Endodermal cell (in vitro differentiated cells): ENCODE measurements at regions not wholly inside any gene's neighbourhood (a gene's known extent, or its start where the extent isn't known, plus 50 kb on each side); places are given as distances from the start of the nearest gene placed in this dataset.
A peak's percentile ranks its signal among the peaks of the same experiment; 100 is the strongest.

Experiments
- DNase-seq: peaks from one replicate; pipeline ENCODE4 v3.0.0-alpha.2; 2017
- H3K27ac ChIP-seq: 2 replicates; pipeline ENCODE4 v1.5.1; 2013; ENCODE audit warnings: mild to moderate bottlenecking, low read depth, low read length, moderate library complexity
- H3K27me3 ChIP-seq: 2 replicates; pipeline ENCODE4 v1.6.1; 2013; ENCODE audit warnings: mild to moderate bottlenecking, low read length, moderate library complexity; ENCODE audit not compliant: insufficient read depth, control insufficient read depth, poor library complexity, severe bottlenecking
- H3K36me3 ChIP-seq: 2 replicates; pipeline ENCODE4 v1.7.0; 2013; ENCODE audit warnings: mild to moderate bottlenecking, low read length, moderate library complexity; ENCODE audit not compliant: control insufficient read depth, insufficient read depth
- H3K4me1 ChIP-seq: one replicate; pipeline ENCODE4 v1.7.0; 2013; ENCODE audit warnings: low read length; ENCODE audit not compliant: control insufficient read depth, insufficient read depth
- H3K4me3 ChIP-seq: 2 replicates; pipeline ENCODE4 v1.5.1; 2013; ENCODE audit warnings: mild to moderate bottlenecking, low read length, moderate library complexity
- H3K9ac ChIP-seq: 2 replicates; pipeline ENCODE4 v1.6.1; 2013; ENCODE audit warnings: mild to moderate bottlenecking, low read length, moderate library complexity; ENCODE audit not compliant: poor library complexity, severe bottlenecking; ENCODE audit errors: extremely low read depth
- H3K9me3 ChIP-seq: 2 replicates; pipeline ENCODE4 v1.6.1; 2013; ENCODE audit warnings: mild to moderate bottlenecking, low read length, moderate library complexity; ENCODE audit not compliant: control insufficient read depth
- H3K27ac Mint-ChIP-seq: 2 replicates; pipeline ENCODE4 v1.8.0; 2020; ENCODE audit warnings: mixed read lengths
- H3K27me3 Mint-ChIP-seq: 2 replicates; pipeline ENCODE4 v1.8.0; 2021; ENCODE audit warnings: mild to moderate bottlenecking, mixed read lengths; ENCODE audit not compliant: insufficient read depth
- H3K36me3 Mint-ChIP-seq: 2 replicates; pipeline ENCODE4 v1.8.0; 2020; ENCODE audit warnings: low read depth, mixed read lengths
- H3K4me1 Mint-ChIP-seq: 2 replicates; pipeline ENCODE4 v1.8.0; 2020; ENCODE audit warnings: mixed read lengths
- H3K4me3 Mint-ChIP-seq: 2 replicates; pipeline ENCODE4 v1.8.0; 2020; ENCODE audit warnings: mild to moderate bottlenecking, moderate library complexity, mixed read lengths
- H3K9me3 Mint-ChIP-seq: 2 replicates; pipeline ENCODE4 v1.8.0; 2020; ENCODE audit warnings: mild to moderate bottlenecking, mixed read lengths
- CTCF ChIP-seq: fragments of 200-600 bp; sonication (generic); conservative IDR thresholded peaks from 2 replicates; pipeline ENCODE4 v1.5.0; 2021; ENCODE audit warnings: antibody characterized with exemption, mild to moderate bottlenecking
- WGBS, 2 experiments: methylation state at CpG; one replicate each; pipeline versions ENCODE4 v1.1.5 to v1.1.7; 2013; ENCODE audit warnings: missing lambda C conversion rate in 2 of 2, mixed read lengths in 1 of 2; ENCODE audit not compliant: insufficient coverage in 1 of 2, insufficient read length in 1 of 2; 5-methylcytosine and 5-hydroxymethylcytosine counted together

DNA sequence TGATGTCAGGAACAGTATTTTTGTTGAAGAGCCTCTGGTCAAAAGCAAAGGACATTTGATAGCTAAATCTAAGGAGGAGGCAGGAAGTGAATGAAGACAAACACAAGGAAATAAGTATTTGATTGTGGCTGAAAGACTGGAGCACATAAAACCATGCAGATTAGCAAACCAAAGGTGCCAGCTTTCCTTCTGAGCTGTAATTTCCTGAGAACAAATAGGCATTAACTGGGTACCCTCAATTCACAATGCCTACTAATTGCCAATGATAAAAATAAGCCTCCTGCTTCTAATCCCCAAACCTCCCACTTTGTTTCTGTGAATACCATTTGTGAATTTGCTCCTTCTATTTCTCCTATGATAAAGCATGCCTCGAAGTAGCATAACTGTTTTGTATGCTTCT is 1279.6 kb upstream of the USP15 start:
- no CpG with 5 or more reads among the region's 1 CpG for WGBS, 2 experiments
- Mint-ChIP-seq H3K9me3 (peaks cover 48% of the 10 kb centered on the region), H3K4me3 (no peak overlapping the region), H3K36me3 (peaks cover 39% of the 10 kb centered on the region), H3K27ac (peak overlapping the region; percentile 8), H3K4me1 (peaks cover 26% of the 10 kb centered on the region), H3K27me3 (no peaks in the 10 kb centered on the region)
- no peak overlapping the region for H3K27ac ChIP-seq
- H3K4me3 ChIP-seq, result peak overlapping the region; percentile 0
- H3K4me1 ChIP-seq, result no peaks in the 10 kb centered on the region
- H3K9me3 ChIP-seq, result peaks cover 43% of the 10 kb centered on the region
- no peak overlapping the region for H3K9ac ChIP-seq
- DNase-seq, result no peak
- H3K27me3 ChIP-seq, result no peaks in the 10 kb centered on the region
- peaks cover 5% of the 10 kb centered on the region for H3K36me3 ChIP-seq
- no peak for TF ChIP-seq CTCF

GRCh38 chr12:60981473-60981872 is 1278.7 kb upstream of the USP15 start:
- H3K36me3 ChIP-seq, result peaks cover 5% of the 10 kb centered on the region
- Mint-ChIP-seq H3K27ac (peak overlapping the region; percentile 8), H3K9me3 (peaks cover 47% of the 10 kb centered on the region), H3K4me1 (peaks cover 26% of the 10 kb centered on the region), H3K4me3 (no peak overlapping the region), H3K36me3 (peaks cover 38% of the 10 kb centered on the region), H3K27me3 (no peaks in the 10 kb centered on the region)
- 23% methylated on average over 2 of the region's 2 CpGs; no CpG with 5 or more reads in 1 of the 2 experiments for WGBS, 2 experiments
- H3K27me3 ChIP-seq, result no peaks in the 10 kb centered on the region
- peak overlapping the region; percentile 56 for H3K4me3 ChIP-seq
- TF ChIP-seq CTCF, result no peak
- H3K27ac ChIP-seq, result no peak overlapping the region
- H3K9me3 ChIP-seq, result peaks cover 46% of the 10 kb centered on the region
- H3K4me1 ChIP-seq, result no peaks in the 10 kb centered on the region
- peak; percentile 56 for DNase-seq
- H3K9ac ChIP-seq, result no peak overlapping the region

DNA sequence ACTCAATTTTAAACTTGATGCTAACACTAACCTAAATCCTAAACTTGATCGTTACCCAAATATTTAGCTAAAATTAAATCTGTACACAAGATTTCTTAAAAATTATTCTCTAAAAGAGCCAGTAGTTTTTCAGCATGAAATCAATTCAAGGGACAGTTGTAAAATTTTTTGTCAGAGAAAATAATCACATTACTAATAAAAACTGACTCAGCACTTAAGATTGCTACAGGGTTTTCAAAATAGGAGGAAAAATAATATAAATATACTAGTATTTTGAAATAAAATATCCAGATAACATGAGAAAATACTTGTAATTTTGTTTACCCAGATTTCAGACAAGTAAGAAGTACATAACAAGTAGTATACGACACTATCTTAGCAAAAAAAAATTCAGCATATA is 1268.1 kb upstream of the USP15 start:
- Histone ChIP-seq H3K4me3 (no peak overlapping the region), H3K27me3 (no peaks in the 10 kb centered on the region), H3K27ac (no peak overlapping the region), H3K9ac (no peak overlapping the region), H3K4me1 (no peaks in the 10 kb centered on the region), H3K36me3 (no peaks in the 10 kb centered on the region), H3K9me3 (peaks cover 20% of the 10 kb centered on the region)
- no peaks in the 10 kb centered on the region for H3K36me3 Mint-ChIP-seq
- no peaks in the 10 kb centered on the region for H3K4me1 Mint-ChIP-seq
- peaks cover 2% of the 10 kb centered on the region for H3K9me3 Mint-ChIP-seq
- DNase-seq, result no peak
- TF ChIP-seq CTCF, result no peak
- no peak overlapping the region for H3K4me3 Mint-ChIP-seq
- H3K27ac Mint-ChIP-seq, result no peak overlapping the region
- 71 to 84% methylated on average over 1 of the region's 2 CpGs for WGBS, 2 experiments
- H3K27me3 Mint-ChIP-seq, result no peaks in the 10 kb centered on the region
